Neural cell (in vitro differentiated cells): ENCODE measurements at regions not wholly inside any gene's neighbourhood (a gene's known extent, or its start where the extent isn't known, plus 50 kb on each side); places are given as distances from the start of the nearest gene placed in this dataset.

Experiments used
- EP300 ChIP-seq: fragments of 450-650 bp; conservative IDR thresholded peaks from 2 replicates; pipeline ENCODE4 v1.6.1; 2014; ENCODE audit warnings: antibody characterized with exemption, mild to moderate bottlenecking, moderate library complexity; ENCODE audit not compliant: poor library complexity, severe bottlenecking
- EZH2 ChIP-seq: fragments of 200-600, 300-800 bp; shearing (Covaris generic), sonication (generic); IDR thresholded peaks from 2 replicates; pipeline ENCODE4 v1.6.1; 2014; ENCODE audit warnings: antibody characterized with exemption, low read length, borderline replicate concordance, mild to moderate bottlenecking; ENCODE audit not compliant: insufficient read depth, poor library complexity, severe bottlenecking
- POLR2AphosphoS5 ChIP-seq: IDR thresholded peaks from 2 replicates; pipeline ENCODE4 v1.6.1; 2012
- REST ChIP-seq: IDR thresholded peaks from 2 replicates; pipeline ENCODE4 v1.6.1; 2012; ENCODE audit warnings: borderline replicate concordance
- TAF1 ChIP-seq: IDR thresholded peaks from 2 replicates; pipeline ENCODE4 v1.6.1; 2012; ENCODE audit warnings: low read depth
- TF ChIP-seq, protein P1 (sequence below): fragments of 450-650 bp; IDR thresholded peaks from 2 replicates; pipeline ENCODE4 v1.5.1; 2014; ENCODE audit warnings: antibody characterized with exemption, mild to moderate bottlenecking, moderate library complexity; ENCODE audit not compliant: poor library complexity, severe bottlenecking

GRCh38 chr11:8772571-8773519, 90.3 kb downstream of the RPL27A start:
- TF ChIP-seq, protein P1, sequence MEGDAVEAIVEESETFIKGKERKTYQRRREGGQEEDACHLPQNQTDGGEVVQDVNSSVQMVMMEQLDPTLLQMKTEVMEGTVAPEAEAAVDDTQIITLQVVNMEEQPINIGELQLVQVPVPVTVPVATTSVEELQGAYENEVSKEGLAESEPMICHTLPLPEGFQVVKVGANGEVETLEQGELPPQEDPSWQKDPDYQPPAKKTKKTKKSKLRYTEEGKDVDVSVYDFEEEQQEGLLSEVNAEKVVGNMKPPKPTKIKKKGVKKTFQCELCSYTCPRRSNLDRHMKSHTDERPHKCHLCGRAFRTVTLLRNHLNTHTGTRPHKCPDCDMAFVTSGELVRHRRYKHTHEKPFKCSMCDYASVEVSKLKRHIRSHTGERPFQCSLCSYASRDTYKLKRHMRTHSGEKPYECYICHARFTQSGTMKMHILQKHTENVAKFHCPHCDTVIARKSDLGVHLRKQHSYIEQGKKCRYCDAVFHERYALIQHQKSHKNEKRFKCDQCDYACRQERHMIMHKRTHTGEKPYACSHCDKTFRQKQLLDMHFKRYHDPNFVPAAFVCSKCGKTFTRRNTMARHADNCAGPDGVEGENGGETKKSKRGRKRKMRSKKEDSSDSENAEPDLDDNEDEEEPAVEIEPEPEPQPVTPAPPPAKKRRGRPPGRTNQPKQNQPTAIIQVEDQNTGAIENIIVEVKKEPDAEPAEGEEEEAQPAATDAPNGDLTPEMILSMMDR: no peak
- TF ChIP-seq EZH2 (no peak), TAF1 (no peak), POLR2AphosphoS5 (no peak), EP300 (no peak), REST (no peak)
